ENCODE measurements at regions not wholly inside any gene's neighbourhood (a gene's known extent, or its start where the extent isn't known, plus 50 kb on each side); places are given as distances from the start of the nearest gene placed in this dataset.

GRCh38 chr1:60390593-60391282 lies 317.2 kb upstream of the C1orf87 start:
- H3K4me1 Mint-ChIP-seq (ENCODE audit: low read depth): no peaks in the 10 kb centered on the region

GRCh38 chr1:60388092-60388987 lies 314.8 kb upstream of the C1orf87 start:
- Mint-ChIP-seq H3K27ac (no peak overlapping the region), H3K36me3 (ENCODE audit: low read depth) (no peaks in the 10 kb centered on the region), H3K4me3 (no peak overlapping the region), H3K4me1 (ENCODE audit: low read depth) (no peaks in the 10 kb centered on the region), H3K27me3 (ENCODE audit: low read depth) (no peaks in the 10 kb centered on the region), H3K9me3 (no peaks in the 10 kb centered on the region)
- DNase-seq (ENCODE audit: low spot score): no peak

More at GRCh38 chr1:60390593-60391282, 317.2 kb upstream of the C1orf87 start:
- no peak overlapping the region for H3K4me3 Mint-ChIP-seq
- no peaks in the 10 kb centered on the region for H3K36me3 Mint-ChIP-seq (ENCODE audit: low read depth)
- H3K27me3 Mint-ChIP-seq (ENCODE audit: low read depth): no peaks in the 10 kb centered on the region
- H3K9me3 Mint-ChIP-seq: no peaks in the 10 kb centered on the region
- no peak overlapping the region for H3K27ac Mint-ChIP-seq
- no peak for DNase-seq (ENCODE audit: low spot score)

GRCh38 chr1:60387175-60387574 lies 313.6 kb upstream of the C1orf87 start:
- H3K4me1 Mint-ChIP-seq (ENCODE audit: low read depth): no peaks in the 10 kb centered on the region
- H3K27ac Mint-ChIP-seq: no peak overlapping the region
- H3K4me3 Mint-ChIP-seq: no peak overlapping the region
- H3K9me3 Mint-ChIP-seq: no peaks in the 10 kb centered on the region
- H3K36me3 Mint-ChIP-seq (ENCODE audit: low read depth): no peaks in the 10 kb centered on the region
- DNase-seq (ENCODE audit: low spot score): no peak
- no peaks in the 10 kb centered on the region for H3K27me3 Mint-ChIP-seq (ENCODE audit: low read depth)

GRCh38 chr1:60386249-60386648 lies 312.7 kb upstream of the C1orf87 start:
- DNase-seq (ENCODE audit: low spot score): no peak
- no peaks in the 10 kb centered on the region for H3K36me3 Mint-ChIP-seq (ENCODE audit: low read depth)
- H3K27ac Mint-ChIP-seq: no peak overlapping the region
- no peaks in the 10 kb centered on the region for H3K9me3 Mint-ChIP-seq
- H3K4me1 Mint-ChIP-seq (ENCODE audit: low read depth): no peaks in the 10 kb centered on the region
- H3K27me3 Mint-ChIP-seq (ENCODE audit: low read depth): no peaks in the 10 kb centered on the region
- H3K4me3 Mint-ChIP-seq: no peak overlapping the region

GRCh38 chr1:60376196-60376595 lies 302.6 kb upstream of the C1orf87 start:
- Mint-ChIP-seq H3K9me3 (no peaks in the 10 kb centered on the region), H3K4me3 (no peak overlapping the region), H3K36me3 (ENCODE audit: low read depth) (no peaks in the 10 kb centered on the region)

GRCh38 chr1:60374537-60374936 lies 301.0 kb upstream of the C1orf87 start:
- H3K9me3 Mint-ChIP-seq: no peaks in the 10 kb centered on the region
- no peaks in the 10 kb centered on the region for H3K4me1 Mint-ChIP-seq (ENCODE audit: low read depth)
- H3K27me3 Mint-ChIP-seq (ENCODE audit: low read depth): no peaks in the 10 kb centered on the region
- H3K4me3 Mint-ChIP-seq: no peak overlapping the region
- DNase-seq (ENCODE audit: low spot score): no peak
- no peaks in the 10 kb centered on the region for H3K36me3 Mint-ChIP-seq (ENCODE audit: low read depth)
- no peak overlapping the region for H3K27ac Mint-ChIP-seq

More at GRCh38 chr1:60376196-60376595, 302.6 kb upstream of the C1orf87 start:
- Mint-ChIP-seq H3K4me1 (ENCODE audit: low read depth) (no peaks in the 10 kb centered on the region), H3K27ac (no peak overlapping the region), H3K27me3 (ENCODE audit: low read depth) (no peaks in the 10 kb centered on the region)
- DNase-seq (ENCODE audit: low spot score): no peak

- H3K27me3 Mint-ChIP-seq (ENCODE audit: low read depth): no peaks in the 10 kb centered on the region
- H3K9me3 Mint-ChIP-seq: no peaks in the 10 kb centered on the region
- no peaks in the 10 kb centered on the region for H3K4me1 Mint-ChIP-seq (ENCODE audit: low read depth)
- no peak overlapping the region for H3K4me3 Mint-ChIP-seq
- no peaks in the 10 kb centered on the region for H3K36me3 Mint-ChIP-seq (ENCODE audit: low read depth)
- no peak for DNase-seq (ENCODE audit: low spot score)
- H3K27ac Mint-ChIP-seq: no peak overlapping the region
Observed at GRCh38 chr1:60367532-60367931, 294.0 kb upstream of the C1orf87 start.

- Mint-ChIP-seq H3K4me1 (ENCODE audit: low read depth) (no peaks in the 10 kb centered on the region), H3K36me3 (ENCODE audit: low read depth) (no peaks in the 10 kb centered on the region), H3K9me3 (no peaks in the 10 kb centered on the region), H3K4me3 (no peak overlapping the region), H3K27ac (no peak overlapping the region), H3K27me3 (ENCODE audit: low read depth) (no peaks in the 10 kb centered on the region)
- DNase-seq (ENCODE audit: low spot score): no peak
Observed at GRCh38 chr1:60359431-60359830, 285.9 kb upstream of the C1orf87 start.

- no peak for DNase-seq (ENCODE audit: low spot score)
- Mint-ChIP-seq H3K4me3 (no peak overlapping the region), H3K9me3 (no peaks in the 10 kb centered on the region), H3K4me1 (ENCODE audit: low read depth) (no peaks in the 10 kb centered on the region), H3K27ac (no peak overlapping the region), H3K36me3 (ENCODE audit: low read depth) (no peaks in the 10 kb centered on the region), H3K27me3 (ENCODE audit: low read depth) (no peaks in the 10 kb centered on the region)
Observed at GRCh38 chr1:60350531-60350930, 277.0 kb upstream of the C1orf87 start.

GRCh38 chr1:60348884-60349283 lies 275.3 kb upstream of the C1orf87 start:
- DNase-seq (ENCODE audit: low spot score): no peak
- Mint-ChIP-seq H3K27me3 (ENCODE audit: low read depth) (no peaks in the 10 kb centered on the region), H3K9me3 (no peaks in the 10 kb centered on the region), H3K4me3 (no peak overlapping the region), H3K4me1 (ENCODE audit: low read depth) (no peaks in the 10 kb centered on the region), H3K27ac (no peak overlapping the region), H3K36me3 (ENCODE audit: low read depth) (no peaks in the 10 kb centered on the region)

GRCh38 chr1:60345621-60346020 lies 272.1 kb upstream of the C1orf87 start:
- H3K4me1 Mint-ChIP-seq (ENCODE audit: low read depth): no peaks in the 10 kb centered on the region

GRCh38 chr1:60345049-60345448 lies 271.5 kb upstream of the C1orf87 start:
- Mint-ChIP-seq H3K4me1 (ENCODE audit: low read depth) (no peaks in the 10 kb centered on the region), H3K27me3 (ENCODE audit: low read depth) (no peaks in the 10 kb centered on the region), H3K36me3 (ENCODE audit: low read depth) (no peaks in the 10 kb centered on the region), H3K27ac (no peak overlapping the region), H3K9me3 (no peaks in the 10 kb centered on the region), H3K4me3 (no peak overlapping the region)
- DNase-seq (ENCODE audit: low spot score): no peak

More at GRCh38 chr1:60345621-60346020, 272.1 kb upstream of the C1orf87 start:
- no peak for DNase-seq (ENCODE audit: low spot score)
- no peaks in the 10 kb centered on the region for H3K27me3 Mint-ChIP-seq (ENCODE audit: low read depth)
- H3K36me3 Mint-ChIP-seq (ENCODE audit: low read depth): no peaks in the 10 kb centered on the region
- no peaks in the 10 kb centered on the region for H3K9me3 Mint-ChIP-seq
- H3K4me3 Mint-ChIP-seq: no peak overlapping the region
- H3K27ac Mint-ChIP-seq: no peak overlapping the region

- Mint-ChIP-seq H3K27me3 (ENCODE audit: low read depth) (no peaks in the 10 kb centered on the region), H3K36me3 (ENCODE audit: low read depth) (no peaks in the 10 kb centered on the region), H3K27ac (no peak overlapping the region), H3K4me1 (ENCODE audit: low read depth) (no peaks in the 10 kb centered on the region), H3K9me3 (no peaks in the 10 kb centered on the region), H3K4me3 (no peak overlapping the region)
- DNase-seq (ENCODE audit: low spot score): no peak
Observed at GRCh38 chr1:60343736-60344135, 270.2 kb upstream of the C1orf87 start.

GRCh38 chr1:60342569-60342968 lies 269.0 kb upstream of the C1orf87 start:
- Mint-ChIP-seq H3K9me3 (no peaks in the 10 kb centered on the region), H3K36me3 (ENCODE audit: low read depth) (no peaks in the 10 kb centered on the region), H3K27me3 (ENCODE audit: low read depth) (no peaks in the 10 kb centered on the region), H3K4me3 (no peak overlapping the region), H3K4me1 (ENCODE audit: low read depth) (no peaks in the 10 kb centered on the region), H3K27ac (no peak overlapping the region)
- no peak for DNase-seq (ENCODE audit: low spot score)

Data from T-helper 2 cell treated with Interferon-gamma antibody and Interleukin-4, amounts not matched to agents 5 μg/mL and 100 μg/mL, for 36 hours (primary cell).